WERI-Rb-1 (cell line): ENCODE measurements at regions not wholly inside any gene's neighbourhood (a gene's known extent, or its start where the extent isn't known, plus 50 kb on each side); places are given as distances from the start of the nearest gene placed in this dataset.

ENCODE experiments used
- DNase-seq: peaks from one replicate; pipeline ENCODE4 v3.0.0-alpha.2; 2020
- H3K27ac ChIP-seq: fragments of 250-450 bp; sonication (Bioruptor Pico); 2 replicates; pipeline ENCODE4 v1.5.1; 2020; ENCODE audit warnings: mild to moderate bottlenecking, moderate library complexity
- H3K27me3 ChIP-seq: fragments of 250-450 bp; sonication (Bioruptor Pico); 2 replicates; pipeline ENCODE4 v1.5.1; 2021; ENCODE audit warnings: mild to moderate bottlenecking, low read depth, moderate library complexity; ENCODE audit not compliant: insufficient read depth, severe bottlenecking
- H3K36me3 ChIP-seq: fragments of 250-450 bp; sonication (Bioruptor Pico); 2 replicates; pipeline ENCODE4 v1.5.1; 2020; ENCODE audit warnings: mild to moderate bottlenecking, moderate library complexity
- H3K4me3 ChIP-seq: 2 replicates; pipeline ENCODE4 v1.5.1; 2011; ENCODE audit warnings: low read depth, mild to moderate bottlenecking, control low read depth, low read length
- H3K9me3 ChIP-seq: fragments of 250-450 bp; sonication (Bioruptor Pico); 2 replicates; pipeline ENCODE4 v1.5.1; 2021; ENCODE audit warnings: mild to moderate bottlenecking, moderate library complexity; ENCODE audit not compliant: severe bottlenecking
- CTCF ChIP-seq: IDR thresholded peaks from 2 replicates; pipeline ENCODE4 v1.5.1; 2011; ENCODE audit warnings: low read depth, mild to moderate bottlenecking, control low read depth, inconsistent platforms, low read length

- Histone ChIP-seq H3K27me3 (no peaks in the 10 kb centered on the region), H3K9me3 (no peaks in the 10 kb centered on the region), H3K4me3 (no peak overlapping the region), H3K36me3 (no peaks in the 10 kb centered on the region), H3K27ac (no peak overlapping the region)
- no peak for TF ChIP-seq CTCF
- no peak for DNase-seq
Measured at GRCh38 chr17:69761767-69762321, 313.2 kb upstream of the KCNJ16 start.

DNA sequence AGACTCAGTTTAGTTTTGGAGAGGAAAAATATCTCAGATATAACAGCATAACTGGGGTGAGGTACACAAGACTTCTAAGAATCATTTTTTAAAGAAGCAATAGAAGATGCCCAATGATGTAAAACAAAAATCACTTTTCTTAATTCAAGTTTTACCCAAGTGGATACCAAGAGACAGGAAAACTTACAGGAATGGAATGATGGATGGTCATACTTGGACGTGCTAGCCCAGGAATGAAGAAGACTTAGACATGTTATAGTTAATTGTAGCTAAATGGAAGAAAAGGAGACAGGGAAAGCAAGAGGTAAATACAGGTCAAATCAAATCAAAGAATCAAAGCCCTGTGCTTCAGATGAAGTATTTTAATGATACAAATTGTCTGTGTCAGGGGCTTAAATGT lies 312.7 kb upstream of the KCNJ16 start:
- DNase-seq, result no peak
- Histone ChIP-seq H3K27me3 (no peaks in the 10 kb centered on the region), H3K4me3 (no peak overlapping the region), H3K27ac (no peak overlapping the region), H3K9me3 (no peaks in the 10 kb centered on the region), H3K36me3 (no peaks in the 10 kb centered on the region)
- TF ChIP-seq CTCF, result no peak

DNA sequence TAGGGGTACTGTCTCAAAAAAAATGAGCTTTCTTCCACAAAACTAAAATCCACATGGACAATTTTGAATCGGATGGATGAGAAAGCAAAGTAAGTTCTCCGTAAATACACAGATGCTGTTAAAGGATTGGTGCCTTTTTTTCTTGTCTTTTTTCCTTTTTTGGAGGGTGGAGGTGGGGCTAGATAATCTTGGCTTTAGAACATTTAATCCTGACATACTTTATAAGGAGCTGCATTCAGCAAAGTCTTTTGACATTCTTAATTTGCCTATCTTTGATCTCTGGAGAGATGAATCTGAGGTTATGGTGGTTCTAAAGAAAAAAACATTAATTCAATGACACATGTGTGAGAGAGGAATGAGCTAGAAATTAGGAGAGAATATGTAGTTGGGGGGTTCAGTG lies 312.3 kb upstream of the KCNJ16 start:
- Histone ChIP-seq H3K4me3 (no peak overlapping the region), H3K9me3 (no peaks in the 10 kb centered on the region), H3K36me3 (no peaks in the 10 kb centered on the region), H3K27ac (no peak overlapping the region), H3K27me3 (no peaks in the 10 kb centered on the region)
- DNase-seq, result no peak
- TF ChIP-seq CTCF, result no peak

GRCh38 chr17:69763503-69763902 lies 311.5 kb upstream of the KCNJ16 start:
- no peak for TF ChIP-seq CTCF
- no peak overlapping the region for H3K4me3 ChIP-seq
- no peaks in the 10 kb centered on the region for H3K27me3 ChIP-seq
- no peaks in the 10 kb centered on the region for H3K9me3 ChIP-seq
- no peak for DNase-seq
- no peaks in the 10 kb centered on the region for H3K36me3 ChIP-seq
- no peak overlapping the region for H3K27ac ChIP-seq

DNA sequence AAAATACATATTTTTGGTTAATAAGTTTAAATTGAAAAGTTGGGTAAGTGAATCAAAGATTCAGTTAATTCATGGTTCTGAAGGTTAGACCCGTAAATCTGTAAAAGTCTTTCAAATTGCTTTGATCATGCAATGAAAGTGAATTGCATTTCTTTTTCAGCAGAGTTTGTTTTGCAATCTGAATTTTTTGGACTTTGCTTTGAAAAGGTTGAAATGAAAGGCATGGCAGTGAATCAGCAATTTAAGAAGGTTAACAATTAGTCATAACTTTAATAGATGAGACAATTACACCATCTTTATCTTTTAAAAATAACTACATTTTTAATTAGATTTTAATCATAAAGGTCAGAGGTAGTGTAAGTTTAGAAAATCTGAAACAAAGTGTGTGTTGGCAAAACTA lies 310.9 kb upstream of the KCNJ16 start:
- no peak for TF ChIP-seq CTCF
- no peaks in the 10 kb centered on the region for H3K9me3 ChIP-seq
- DNase-seq, result no peak
- no peaks in the 10 kb centered on the region for H3K27me3 ChIP-seq
- no peaks in the 10 kb centered on the region for H3K36me3 ChIP-seq
- no peak overlapping the region for H3K4me3 ChIP-seq
- no peak overlapping the region for H3K27ac ChIP-seq

DNA sequence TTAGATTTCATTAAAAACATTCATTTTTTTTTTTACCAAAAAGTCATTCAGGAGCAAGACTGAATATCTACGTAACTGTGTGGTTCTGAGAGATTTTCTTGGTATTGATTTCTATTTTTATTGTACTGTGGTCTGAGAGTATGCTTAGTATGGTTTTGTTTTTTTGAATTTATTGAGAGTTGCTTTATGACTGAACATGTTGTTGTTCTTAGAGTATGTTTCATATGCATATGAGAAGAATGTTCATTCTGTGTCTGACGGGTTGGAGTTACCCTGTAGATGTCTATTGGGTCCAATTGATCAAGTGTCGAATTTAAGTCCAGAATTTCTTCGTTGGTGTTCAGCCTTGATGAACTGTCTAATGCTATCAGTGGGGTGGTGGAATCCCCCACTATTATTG lies 306.0 kb upstream of the KCNJ16 start:
- Histone ChIP-seq H3K27ac (no peak overlapping the region), H3K4me3 (no peak overlapping the region), H3K9me3 (no peaks in the 10 kb centered on the region), H3K36me3 (no peaks in the 10 kb centered on the region), H3K27me3 (no peaks in the 10 kb centered on the region)
- TF ChIP-seq CTCF, result no peak
- DNase-seq, result no peak
